G401 (cell line): ENCODE measurements at regions not wholly inside any gene's neighbourhood (a gene's known extent, or its start where the extent isn't known, plus 50 kb on each side); places are given as distances from the start of the nearest gene placed in this dataset.
"Not testable (repeated sequence)": the region's sequence is repeated elsewhere in the genome, so short reads cannot be mapped to it uniquely, and the experiment has no call there.

Source experiments
- DNase-seq: peaks from one replicate; pipeline ENCODE4 v3.0.0-alpha.2; 2015; ENCODE audit warnings: low spot score
- in situ Hi-C: cut with HindIII; loops from 2 replicates; pipeline ENCODE4 v1.10.0; 2016; ENCODE audit warnings: low sequenced_read_pairs, mixed read lengths

- no peak for DNase-seq
Measured at GRCh38 chr10:7108141-7108540, 302.7 kb downstream of the SFMBT2 start.

DNA sequence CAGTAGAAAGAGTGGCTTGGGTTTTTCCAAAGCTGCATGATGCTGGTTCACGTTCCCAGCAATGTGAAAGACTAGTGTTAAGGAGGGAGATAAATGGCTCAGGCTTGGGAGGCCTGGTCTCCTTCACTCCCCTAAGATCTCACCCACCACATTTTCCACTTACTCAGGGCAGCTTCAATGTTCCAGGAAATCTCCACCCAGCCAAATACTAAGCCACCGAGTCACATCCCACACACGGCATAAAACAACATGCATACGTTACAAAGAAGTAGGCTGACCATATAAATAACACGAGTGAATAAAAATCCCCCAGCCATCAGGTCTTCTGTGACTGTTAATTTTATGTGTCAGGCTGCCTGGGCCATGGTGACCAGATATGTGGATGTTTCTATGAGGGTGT, 303.5 kb downstream of the SFMBT2 start:
- in situ Hi-C loops = no loop called here
- no peak for DNase-seq

More at GRCh38 chr10:7108141-7108540, 302.7 kb downstream of the SFMBT2 start:
- in situ Hi-C loops = no loop called here

DNA sequence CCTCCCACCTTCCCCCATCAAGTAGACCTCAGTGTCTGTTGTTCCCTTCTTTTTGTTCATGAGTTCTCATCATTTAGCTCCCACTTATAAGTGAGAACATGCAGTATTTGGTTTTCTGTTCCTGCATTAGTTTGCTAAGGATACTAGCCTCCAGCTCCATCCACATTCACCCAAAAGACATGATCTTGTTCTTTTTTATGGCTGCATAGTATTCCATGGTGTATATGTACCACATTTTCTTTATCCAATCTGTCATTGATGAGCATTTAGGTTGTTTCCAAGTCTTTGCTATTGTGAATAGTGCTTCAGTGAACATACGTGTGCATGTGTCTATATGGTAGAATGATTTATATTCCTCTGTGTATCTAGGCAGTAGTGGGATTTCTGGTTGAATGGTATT, 306.5 kb downstream of the SFMBT2 start:
- in situ Hi-C loops = not testable (repeated sequence)

GRCh38 chr10:7102557-7103349, 308.1 kb downstream of the SFMBT2 start:
- no peak for DNase-seq
- in situ Hi-C loops = no loop called here

More for the DNA sequence above, 306.5 kb downstream of the SFMBT2 start:
- DNase-seq = not testable (repeated sequence)

GRCh38 chr10:7102084-7102483, 308.8 kb downstream of the SFMBT2 start:
- in situ Hi-C loops = no loop called here
- DNase-seq = no peak

DNA sequence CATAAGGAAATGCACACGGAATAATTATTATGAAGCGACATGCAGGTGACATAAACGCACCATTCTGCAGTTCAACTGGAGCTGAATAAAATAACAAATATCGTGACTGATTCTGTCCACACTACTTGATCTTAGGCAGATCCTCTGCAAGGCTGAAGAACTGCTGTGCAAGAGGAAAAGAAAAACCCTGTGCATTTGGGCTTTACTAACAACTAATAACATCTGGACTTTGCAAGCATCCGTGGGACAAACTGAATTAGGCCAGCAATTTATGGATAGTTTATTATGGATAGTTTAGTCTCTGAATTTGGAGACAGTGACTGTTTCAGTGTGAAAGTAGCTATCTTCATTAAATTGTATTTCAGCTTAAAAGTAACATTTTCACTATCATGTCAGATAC, 309.4 kb downstream of the SFMBT2 start:
- no peak for DNase-seq
- in situ Hi-C loops = no loop called here

- DNase-seq = no peak
- in situ Hi-C loops = no loop called here
Measured at GRCh38 chr10:7100032-7100702, 310.7 kb downstream of the SFMBT2 start.

- DNase-seq = no peak
- in situ Hi-C loops = no loop called here
Measured at GRCh38 chr10:7098160-7098762, 312.6 kb downstream of the SFMBT2 start.

GRCh38 chr10:7094781-7095180, 316.1 kb downstream of the SFMBT2 start:
- in situ Hi-C loops = no loop called here
- DNase-seq = no peak

GRCh38 chr10:7093368-7093767, 317.5 kb downstream of the SFMBT2 start:
- in situ Hi-C loops = no loop called here

DNA sequence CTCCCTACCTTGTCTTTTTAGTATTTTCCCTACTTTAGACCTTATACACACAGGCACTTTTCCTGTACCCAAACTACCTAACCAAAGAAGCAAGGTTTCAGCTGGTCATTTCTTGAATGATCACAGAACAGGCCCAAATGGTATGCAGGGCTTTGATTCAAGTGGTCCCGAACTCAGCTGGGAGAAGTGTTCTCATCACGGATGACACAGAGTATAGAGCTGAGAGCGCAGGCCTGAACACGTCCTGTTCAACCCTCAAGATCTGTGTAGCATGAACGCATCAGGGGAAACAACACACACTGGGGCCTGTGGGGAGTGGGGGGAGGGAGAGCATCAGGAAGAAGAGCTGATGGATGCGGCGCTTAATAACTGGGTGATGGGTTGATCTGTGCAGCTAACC, 318.2 kb downstream of the SFMBT2 start:
- in situ Hi-C loops = no loop called here
- no peak for DNase-seq

More at GRCh38 chr10:7093368-7093767, 317.5 kb downstream of the SFMBT2 start:
- no peak for DNase-seq

DNA sequence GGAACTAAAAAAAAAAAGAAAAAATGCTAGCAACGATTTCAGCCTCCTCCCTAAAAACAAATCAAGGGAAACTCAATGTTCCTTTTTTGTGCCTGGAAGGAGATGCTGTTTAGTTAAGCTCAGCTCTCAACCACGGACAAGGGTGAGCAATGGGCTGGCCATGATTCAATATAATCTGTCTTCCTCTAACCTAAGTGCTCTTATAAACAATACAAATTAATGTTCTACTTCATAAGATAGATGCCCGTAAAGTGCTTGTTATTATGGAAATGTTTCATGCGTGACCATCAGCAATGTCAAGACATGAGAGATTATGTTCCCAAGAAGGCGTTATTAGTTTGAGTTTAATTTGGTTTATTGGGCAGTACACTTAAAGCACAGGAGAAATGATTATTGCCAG, 320.3 kb downstream of the SFMBT2 start:
- in situ Hi-C loops = no loop called here
- no peak for DNase-seq

DNA sequence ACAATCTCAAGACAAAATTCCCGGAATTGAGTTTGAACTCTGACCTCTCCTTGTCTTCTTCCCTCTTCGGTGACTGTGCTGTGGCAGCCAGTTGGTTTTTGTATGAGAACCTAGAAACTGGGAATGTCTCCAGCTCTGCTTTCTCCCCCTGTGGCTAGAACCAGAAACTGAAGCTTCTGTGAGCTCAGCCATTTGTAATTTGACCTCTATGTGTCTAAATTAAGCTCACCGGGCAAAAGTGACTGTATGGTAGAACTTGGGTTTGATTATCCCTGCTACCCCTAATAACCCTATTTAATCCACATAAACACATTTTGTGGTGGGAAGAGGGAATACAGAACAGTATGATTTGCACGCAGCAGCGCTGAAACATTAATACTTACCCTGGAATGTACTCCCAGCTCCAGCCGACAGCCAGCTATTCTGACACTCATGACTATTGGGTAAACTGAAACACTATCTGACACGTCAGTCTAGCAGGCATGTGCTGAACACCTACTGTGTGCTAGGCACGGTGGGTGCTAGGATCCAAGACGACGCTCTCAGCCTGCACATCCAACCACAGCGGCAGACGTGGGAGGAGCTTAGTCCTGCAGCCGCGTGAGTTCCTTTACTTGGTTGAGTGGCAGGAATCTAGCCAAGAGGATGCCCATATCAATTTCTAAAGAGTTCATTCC, 324.8 kb downstream of the SFMBT2 start:
- DNase-seq = peak; percentile 23
- in situ Hi-C loops = no loop called here

GRCh38 chr10:7085147-7085912, 325.5 kb downstream of the SFMBT2 start:
- in situ Hi-C loops = no loop called here
- no peak for DNase-seq

DNA sequence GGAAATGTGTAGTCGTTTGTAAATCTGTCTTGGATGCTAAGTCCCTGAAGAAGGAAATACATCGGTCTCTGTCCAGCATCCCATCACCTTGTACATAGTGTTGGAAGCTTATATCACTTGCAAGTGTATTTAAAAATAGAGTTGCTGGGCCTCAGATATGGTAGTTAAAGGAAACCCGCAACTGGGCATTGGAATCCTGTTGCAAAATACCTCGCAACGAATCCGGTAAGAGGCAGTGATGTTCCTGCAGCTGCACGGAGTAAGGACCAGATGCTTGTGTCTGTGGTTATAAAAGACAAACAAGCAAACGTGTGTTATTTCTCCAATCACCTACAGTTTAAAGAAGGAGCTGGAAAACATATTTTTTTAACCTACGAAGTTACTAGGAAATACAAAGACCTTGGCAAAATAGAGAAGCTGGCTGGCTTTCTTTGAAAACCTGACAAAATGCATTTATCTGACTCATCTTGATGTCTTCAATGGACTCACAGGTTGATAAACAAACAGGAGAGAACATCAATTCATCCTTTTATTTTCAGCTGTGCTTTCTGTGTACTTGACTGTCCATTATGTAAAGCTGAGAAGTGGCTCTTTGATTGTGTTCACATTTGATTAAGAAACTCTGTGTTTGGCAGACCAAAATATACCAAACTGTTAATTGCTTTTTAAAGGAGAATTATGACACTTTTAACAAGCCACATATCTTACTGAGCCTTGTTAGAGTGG, 326.4 kb downstream of the SFMBT2 start:
- in situ Hi-C loops = no loop called here

GRCh38 chr10:7082967-7083366, 327.9 kb downstream of the SFMBT2 start:
- DNase-seq = no peak
- in situ Hi-C loops = no loop called here

More for the DNA sequence above, 326.4 kb downstream of the SFMBT2 start:
- DNase-seq = no peak

GRCh38 chr10:7077880-7078279, 333.0 kb downstream of the SFMBT2 start:
- DNase-seq = no peak
- in situ Hi-C loops = no loop called here

DNA sequence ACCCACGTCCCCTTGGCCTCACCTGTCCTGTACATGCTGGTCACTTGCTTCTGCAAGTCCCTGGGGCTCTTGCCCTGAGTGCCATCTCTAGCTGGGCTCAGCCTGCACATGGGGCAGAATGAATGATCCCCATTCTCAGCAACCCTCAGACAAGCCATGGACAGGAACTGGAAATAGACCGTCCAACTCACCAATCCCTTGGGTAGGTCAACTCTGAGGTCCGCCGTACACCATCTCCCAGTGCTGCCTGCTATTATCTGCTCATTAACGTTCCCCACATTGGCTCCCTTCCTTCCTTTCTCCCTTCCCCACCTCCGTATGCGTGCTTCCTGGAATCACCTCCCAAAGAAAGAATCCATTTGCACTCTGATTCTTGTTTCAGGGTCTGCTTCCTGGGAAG, 335.0 kb downstream of the SFMBT2 start:
- in situ Hi-C loops = no loop called here
- no peak for DNase-seq
